Astrocyte (in vitro differentiated cells and primary cell): ENCODE measurements at regions not wholly inside any gene's neighbourhood (a gene's known extent, or its start where the extent isn't known, plus 50 kb on each side); places are given as distances from the start of the nearest gene placed in this dataset.

ENCODE experiments used
- DNase-seq: peaks from one replicate; pipeline ENCODE4 v3.0.0-alpha.2; 2010; ENCODE audit warnings: low read depth
- FAIRE-seq: peaks from 2 replicates; lab custom pipeline; 2011; peaks lifted over from hg19 to GRCh38; lab: Jason Lieb, UNC
- H2AFZ ChIP-seq: 2 replicates; pipeline ENCODE4 v1.6.0; 2012; ENCODE audit warnings: low read depth, low read length, inconsistent platforms
- H3K27ac ChIP-seq: 2 replicates; pipeline ENCODE4 v1.5.1; 2011; ENCODE audit warnings: low read depth, low read length, inconsistent platforms
- H3K27me3 ChIP-seq: 2 replicates; pipeline ENCODE4 v1.6.0; 2011; ENCODE audit warnings: low read length, inconsistent platforms; ENCODE audit not compliant: insufficient read depth
- H3K36me3 ChIP-seq: 2 replicates; pipeline ENCODE4 v1.5.1; 2011; ENCODE audit warnings: low read length, inconsistent platforms; ENCODE audit not compliant: insufficient read depth
- H3K4me1 ChIP-seq: 2 replicates; pipeline ENCODE4 v1.5.1; 2011; ENCODE audit warnings: low read length, inconsistent platforms; ENCODE audit not compliant: insufficient read depth
- H3K4me2 ChIP-seq: 2 replicates; pipeline ENCODE4 v1.6.0; 2012; ENCODE audit warnings: low read length, inconsistent platforms
- H3K4me3 ChIP-seq: 2 replicates; pipeline ENCODE4 v1.5.1; 2011; ENCODE audit warnings: low read depth, mild to moderate bottlenecking, low read length, inconsistent platforms; ENCODE audit not compliant: insufficient read depth
- H3K79me2 ChIP-seq: 2 replicates; pipeline ENCODE4 v1.6.0; 2012; ENCODE audit warnings: mild to moderate bottlenecking, low read length, inconsistent platforms; ENCODE audit not compliant: insufficient read depth
- H3K9ac ChIP-seq: 2 replicates; pipeline ENCODE4 v1.6.0; 2012; ENCODE audit warnings: mild to moderate bottlenecking, low read length, inconsistent platforms
- H3K9me3 ChIP-seq: 2 replicates; pipeline ENCODE4 v1.5.1; 2012; ENCODE audit warnings: low read depth, mild to moderate bottlenecking, low read length, inconsistent platforms; ENCODE audit not compliant: insufficient read depth
- H4K20me1 ChIP-seq: 2 replicates; pipeline ENCODE4 v1.6.0; 2012; ENCODE audit warnings: low read length, inconsistent platforms; ENCODE audit not compliant: insufficient read depth
- H3K27ac Mint-ChIP-seq: one replicate; pipeline ENCODE4 v1.8.0; 2021; ENCODE audit warnings: mild to moderate bottlenecking, mixed read lengths; ENCODE audit not compliant: unreplicated experiment
- H3K27me3 Mint-ChIP-seq: one replicate; pipeline ENCODE4 v1.8.0; 2021; ENCODE audit warnings: low read depth, mixed read lengths; ENCODE audit not compliant: unreplicated experiment
- H3K36me3 Mint-ChIP-seq: one replicate; pipeline ENCODE4 v1.8.0; 2021; ENCODE audit warnings: low read depth, mixed read lengths; ENCODE audit not compliant: unreplicated experiment
- H3K4me1 Mint-ChIP-seq: one replicate; pipeline ENCODE4 v1.8.0; 2021; ENCODE audit warnings: low read depth, mixed read lengths; ENCODE audit not compliant: unreplicated experiment
- H3K4me3 Mint-ChIP-seq: one replicate; pipeline ENCODE4 v1.8.0; 2021; ENCODE audit warnings: mild to moderate bottlenecking, moderate library complexity, mixed read lengths; ENCODE audit not compliant: unreplicated experiment
- H3K9me3 Mint-ChIP-seq: one replicate; pipeline ENCODE4 v1.8.0; 2021; ENCODE audit warnings: mild to moderate bottlenecking, mixed read lengths; ENCODE audit not compliant: unreplicated experiment
- CTCF ChIP-seq: IDR thresholded peaks from 2 replicates; pipeline ENCODE4 v1.5.1; 2011; ENCODE audit warnings: low read depth, mild to moderate bottlenecking, inconsistent platforms, low read length, moderate library complexity; ENCODE audit not compliant: insufficient read depth
- EZH2 ChIP-seq: IDR thresholded peaks from 2 replicates; pipeline ENCODE4 v1.6.1; 2012; ENCODE audit warnings: mild to moderate bottlenecking, low read length, inconsistent platforms; ENCODE audit not compliant: insufficient read depth

GRCh38 chr6:151164383-151164782 is 75.4 kb upstream of the AKAP12 start:
- Histone ChIP-seq H3K79me2 (no peaks in the 10 kb centered on the region), H3K9me3 (no peaks in the 10 kb centered on the region), H3K9ac (no peak overlapping the region), H3K4me3 (no peak overlapping the region), H3K36me3 (no peaks in the 10 kb centered on the region), H2AFZ (no peak overlapping the region), H3K4me2 (no peak overlapping the region), H4K20me1 (no peaks in the 10 kb centered on the region), H3K4me1 (no peaks in the 10 kb centered on the region), H3K27ac (no peak overlapping the region), H3K27me3 (peaks cover 2% of the 10 kb centered on the region)
- no peak for DNase-seq
- no peak for TF ChIP-seq EZH2
- no peak for TF ChIP-seq CTCF
- peaks cover 5% of the 10 kb centered on the region for H3K9me3 Mint-ChIP-seq
- H3K27ac Mint-ChIP-seq = no peak overlapping the region
- H3K27me3 Mint-ChIP-seq = peaks cover 22% of the 10 kb centered on the region
- H3K4me3 Mint-ChIP-seq = no peak overlapping the region
- H3K36me3 Mint-ChIP-seq = no peaks in the 10 kb centered on the region
- no peak for FAIRE-seq
- H3K4me1 Mint-ChIP-seq = no peaks in the 10 kb centered on the region

- Histone ChIP-seq H3K4me1 (no peaks in the 10 kb centered on the region), H3K4me3 (no peak overlapping the region), H2AFZ (no peak overlapping the region), H3K36me3 (no peaks in the 10 kb centered on the region), H3K27me3 (no peaks in the 10 kb centered on the region), H3K27ac (no peak overlapping the region), H3K4me2 (no peak overlapping the region), H3K9ac (no peak overlapping the region), H3K9me3 (no peaks in the 10 kb centered on the region), H3K79me2 (no peaks in the 10 kb centered on the region), H4K20me1 (no peaks in the 10 kb centered on the region)
- Mint-ChIP-seq H3K27ac (no peak overlapping the region), H3K36me3 (no peaks in the 10 kb centered on the region), H3K27me3 (peaks cover 9% of the 10 kb centered on the region), H3K4me1 (no peaks in the 10 kb centered on the region), H3K4me3 (no peak overlapping the region), H3K9me3 (peaks cover 5% of the 10 kb centered on the region)
- DNase-seq = no peak
- FAIRE-seq = no peak
- TF ChIP-seq CTCF (no peak), EZH2 (no peak)
These were observed 73.6 kb upstream of the AKAP12 start for GRCh38 chr6:151166180-151166579.

- H3K79me2 ChIP-seq = no peaks in the 10 kb centered on the region
- Mint-ChIP-seq H3K27ac (no peak overlapping the region), H3K4me1 (no peaks in the 10 kb centered on the region), H3K36me3 (no peaks in the 10 kb centered on the region), H3K9me3 (peaks cover 5% of the 10 kb centered on the region), H3K4me3 (no peak overlapping the region), H3K27me3 (peaks cover 8% of the 10 kb centered on the region)
- no peak overlapping the region for H2AFZ ChIP-seq
- H3K9me3 ChIP-seq = no peaks in the 10 kb centered on the region
- no peaks in the 10 kb centered on the region for H3K4me1 ChIP-seq
- TF ChIP-seq EZH2 = no peak
- TF ChIP-seq CTCF = no peak
- FAIRE-seq = no peak
- no peak overlapping the region for H3K4me2 ChIP-seq
- H3K4me3 ChIP-seq = no peak overlapping the region
- H3K9ac ChIP-seq = no peak overlapping the region
- no peaks in the 10 kb centered on the region for H3K27me3 ChIP-seq
- H4K20me1 ChIP-seq = no peaks in the 10 kb centered on the region
- no peak for DNase-seq
- H3K27ac ChIP-seq = no peak overlapping the region
- H3K36me3 ChIP-seq = no peaks in the 10 kb centered on the region
These were observed 72.7 kb upstream of the AKAP12 start for GRCh38 chr6:151167034-151167433.
